ENCODE measurements at regions not wholly inside any gene's neighbourhood (a gene's known extent, or its start where the extent isn't known, plus 50 kb on each side); places are given as distances from the start of the nearest gene placed in this dataset.
"Not testable (repeated sequence)": the region's sequence is repeated elsewhere in the genome, so short reads cannot be mapped to it uniquely, and the experiment has no call there.

- no peak for TF ChIP-seq POLR2A (IDR thresholded peaks at IDR 0.05; ENCODE audit: borderline replicate concordance, extremely low read depth, insufficient read depth, insufficient read length)
- TF ChIP-seq POLR2AphosphoS5 (IDR thresholded peaks at IDR 0.05; ENCODE audit: low read depth, low read length): no peak
Observed at GRCh38 chr3:159047361-159047760, 245.5 kb downstream of the MFSD1 start (continued).

- RAD21 ChIA-PET (ENCODE audit: low non-redundant PET in 1 of 2, low total read pairs in 2 of 2, uncharacterized antibody in 2 of 2, unreplicated experiment in 2 of 2); ATAC-seq; POLR2A ChIA-PET; H2AFZ ChIP-seq (ENCODE audit: low read depth, low read length, poor library complexity, severe bottlenecking); H3K9ac ChIP-seq (ENCODE audit: low read length); BruUV-seq (replicated peaks); H3K4me3 ChIP-seq (replicated peaks in 1 of 2; ENCODE audit: low read depth in 1 of 2, low read length in 2 of 2); CTCF ChIA-PET; H4K20me1 ChIP-seq (ENCODE audit: insufficient read depth); H3K9me2 ChIP-seq (ENCODE audit: insufficient read depth); intact Hi-C loops (cut with micrococcal nuclease); H3K27me3 ChIP-seq (ENCODE audit: insufficient read depth, low read length); H3K9me3 ChIP-seq (ENCODE audit: control insufficient read depth in 1 of 2, insufficient read depth in 1 of 2, low read depth in 1 of 2, low read length in 2 of 2); H3K79me2 ChIP-seq (ENCODE audit: insufficient read depth, low read length); H3K36me3 ChIP-seq (ENCODE audit: control insufficient read depth in 1 of 2, insufficient read depth in 2 of 2, low read length in 2 of 2); H3K4me2 ChIP-seq (ENCODE audit: low read length); DNase-seq (ENCODE audit: low read depth, low spot score); H3K27ac ChIP-seq (ENCODE audit: low read depth, low read length); H3K4me1 ChIP-seq (ENCODE audit: control insufficient read depth in 1 of 2, insufficient read depth in 2 of 2, low read length in 2 of 2): not testable (repeated sequence)
Observed at GRCh38 chr3:159052494-159052893, 250.6 kb downstream of the MFSD1 start.

- Histone ChIP-seq H3K9me3 (ENCODE audit: control insufficient read depth in 1 of 2, insufficient read depth in 1 of 2, low read depth in 1 of 2, low read length in 2 of 2) (no peaks in the 10 kb centered on the region), H3K4me3 (replicated peaks in 1 of 2; ENCODE audit: low read depth in 1 of 2, low read length in 2 of 2) (no peak overlapping the region), H3K27me3 (ENCODE audit: insufficient read depth, low read length) (no peaks in the 10 kb centered on the region), H4K20me1 (ENCODE audit: insufficient read depth) (no peaks in the 10 kb centered on the region), H3K4me2 (ENCODE audit: low read length) (no peak overlapping the region), H3K9ac (ENCODE audit: low read length) (no peak overlapping the region), H3K36me3 (ENCODE audit: control insufficient read depth in 1 of 2, insufficient read depth in 2 of 2, low read length in 2 of 2) (no peaks in the 10 kb centered on the region), H3K79me2 (ENCODE audit: insufficient read depth, low read length) (no peaks in the 10 kb centered on the region), H3K9me2 (ENCODE audit: insufficient read depth) (no peaks in the 10 kb centered on the region), H2AFZ (ENCODE audit: low read depth, low read length, poor library complexity, severe bottlenecking) (no peak overlapping the region), H3K4me1 (ENCODE audit: control insufficient read depth in 1 of 2, insufficient read depth in 2 of 2, low read length in 2 of 2) (no peaks in the 10 kb centered on the region), H3K27ac (ENCODE audit: low read depth, low read length) (no peak overlapping the region)
- ATAC-seq (no peak), DNase-seq (ENCODE audit: low read depth, low spot score) (no peak)
- ChIA-PET RAD21 (ENCODE audit: low non-redundant PET in 1 of 2, low total read pairs in 2 of 2, uncharacterized antibody in 2 of 2, unreplicated experiment in 2 of 2) (no interaction called here), POLR2A (no interaction called here), CTCF (no interaction called here)
- TF ChIP-seq EGR1 (IDR thresholded peaks at IDR 0.05; ENCODE audit: low read depth) (no peak), EZH2phosphoT487 (IDR thresholded peaks at IDR 0.05; ENCODE audit: borderline replicate concordance) (no peak), POLR2AphosphoS5 (IDR thresholded peaks at IDR 0.05; ENCODE audit: low read depth, low read length) (no peak), RAD21 (IDR thresholded peaks at IDR 0.05; ENCODE audit: low read depth) (no peak), CEBPB (IDR thresholded peaks at IDR 0.05; ENCODE audit: low read depth) (no peak), CBX3 (IDR thresholded peaks at IDR 0.05; ENCODE audit: low read depth) (no peak), ATF3 (IDR thresholded peaks at IDR 0.05) (no peak), POLR2A (IDR thresholded peaks at IDR 0.05; ENCODE audit: borderline replicate concordance, extremely low read depth, insufficient read depth, insufficient read length) (no peak), FOSL1 (IDR thresholded peaks at IDR 0.05; ENCODE audit: low read depth) (no peak), SRF (IDR thresholded peaks at IDR 0.05; ENCODE audit: low read depth) (no peak), ZNF274 (IDR thresholded peaks at IDR 0.05; ENCODE audit: low read depth, low read length) (no peak)
- no TSS peak for BruUV-seq (replicated peaks)
- intact Hi-C loops (cut with micrococcal nuclease): no loop called here
Observed at GRCh38 chr3:159057621-159058020, 255.8 kb downstream of the MFSD1 start.

Measured in HCT116 (cell line).